GM18520 (cell line): ENCODE measurements at regions not wholly inside any gene's neighbourhood (a gene's known extent, or its start where the extent isn't known, plus 50 kb on each side); places are given as distances from the start of the nearest gene placed in this dataset.

ENCODE experiments used
- ATAC-seq: cut with Tn5 transposase; IDR thresholded peaks from one replicate; pipeline ENCODE4 v1.9.1; 2021; ENCODE audit not compliant: unreplicated experiment

DNA sequence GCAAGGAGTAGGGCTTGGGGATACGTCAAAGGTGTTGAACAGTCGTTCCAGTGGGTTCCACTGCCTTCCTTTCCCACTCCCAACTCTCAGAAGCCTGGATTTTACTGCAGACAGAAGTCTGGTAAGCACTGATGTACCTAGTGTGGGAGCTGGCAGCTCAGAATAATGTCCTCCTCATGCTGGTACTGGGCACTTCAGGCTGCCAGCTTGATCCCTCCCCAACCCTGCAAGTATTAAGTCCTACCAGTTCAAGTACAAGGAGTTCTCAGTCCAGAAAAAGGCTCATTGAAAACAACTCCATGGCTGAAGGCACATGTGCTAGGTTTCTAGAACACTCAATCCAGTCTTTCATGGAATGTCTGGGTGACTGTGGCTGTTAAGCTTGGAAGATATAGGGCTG lies 304.3 kb downstream of the NUAK1 start:
- no peak for ATAC-seq

DNA sequence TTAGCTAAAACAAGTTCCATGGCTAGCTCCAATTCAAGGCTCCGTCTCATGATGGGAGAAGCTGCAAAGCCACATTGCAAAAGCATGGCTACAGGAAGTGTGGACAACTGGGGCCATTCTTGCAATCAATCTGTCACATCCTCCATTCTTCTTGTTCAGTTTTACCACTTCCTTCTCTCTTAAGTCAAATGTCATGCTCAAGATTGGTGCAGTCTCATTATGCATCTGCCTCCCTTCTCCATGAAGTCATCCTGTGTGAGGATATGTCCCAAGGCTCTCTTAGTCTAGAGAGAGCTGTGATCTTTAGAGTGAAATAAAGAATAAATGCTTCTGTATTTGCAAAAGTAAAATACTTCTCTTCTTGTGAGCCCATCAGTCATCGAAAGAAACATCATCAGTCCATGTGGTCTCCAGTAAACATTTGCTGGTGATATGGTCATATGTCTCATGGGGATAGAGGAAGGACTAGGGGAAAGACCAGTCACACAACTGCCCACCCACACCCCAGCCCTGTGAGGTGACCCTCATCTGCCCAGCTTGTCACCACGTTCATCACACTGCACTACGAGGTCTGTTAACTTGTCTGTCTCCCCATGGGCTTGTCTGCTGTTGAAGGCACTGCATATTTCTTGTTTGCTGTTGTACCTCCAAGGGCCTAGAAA lies 303.0 kb downstream of the NUAK1 start:
- no peak for ATAC-seq

DNA sequence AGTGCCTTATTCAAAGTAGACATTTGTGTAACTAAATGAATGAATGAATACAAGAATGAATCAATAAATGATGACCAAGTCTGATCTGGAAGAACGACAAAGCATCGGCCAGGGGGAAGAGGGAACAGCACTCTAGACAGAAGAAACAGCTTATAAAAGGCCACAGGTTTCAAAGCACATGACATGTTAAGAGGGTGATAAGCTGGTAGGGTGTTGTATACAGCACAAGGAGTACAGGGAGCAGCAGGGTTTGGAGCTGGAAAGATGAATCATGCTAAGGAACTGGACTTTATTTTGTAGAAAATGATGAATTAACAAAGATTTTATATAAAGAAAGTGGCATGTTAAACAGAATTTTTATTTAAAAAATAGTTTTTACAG lies 302.5 kb downstream of the NUAK1 start:
- ATAC-seq, result no peak

DNA sequence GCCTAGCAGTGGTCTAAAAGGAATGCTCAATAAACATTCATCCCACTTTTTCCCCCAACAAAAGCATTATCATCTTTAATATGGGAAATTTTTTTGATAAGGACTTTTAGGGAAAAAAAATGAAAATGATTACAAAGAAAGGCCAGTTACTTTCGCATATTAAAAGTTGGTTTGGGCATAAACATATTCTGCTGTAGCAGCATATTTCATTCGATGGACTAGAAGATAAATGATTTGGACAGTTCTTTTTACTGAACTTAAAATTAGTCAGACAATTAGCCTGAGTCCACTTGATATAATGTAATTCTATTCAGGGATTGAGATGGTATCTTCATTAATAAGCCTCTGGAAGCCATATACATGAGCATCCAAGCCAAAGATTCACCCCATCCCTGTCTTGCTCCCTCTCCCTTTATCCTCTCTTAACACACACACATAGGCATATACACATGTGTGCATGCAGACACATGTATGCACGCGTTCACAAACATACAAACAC lies 299.1 kb downstream of the NUAK1 start:
- no peak for ATAC-seq

DNA sequence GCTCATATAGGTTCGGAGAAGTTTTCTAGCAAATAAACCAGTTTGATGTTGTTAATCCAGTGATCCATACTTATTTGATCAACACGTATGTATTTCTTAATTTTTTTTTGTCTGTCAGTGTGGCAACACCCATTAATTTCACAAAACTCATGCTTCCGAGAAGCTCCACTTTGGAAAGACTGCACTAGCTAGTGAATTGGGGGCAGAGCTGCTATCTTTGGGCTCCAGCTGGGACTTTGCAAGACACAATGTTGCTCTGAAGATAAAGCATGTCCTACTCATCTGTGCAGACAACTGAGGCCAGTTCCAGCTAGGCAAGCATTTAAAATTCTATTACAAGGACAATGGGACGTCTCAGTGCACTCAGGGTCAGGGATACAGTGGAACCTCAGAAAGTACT lies 298.4 kb downstream of the NUAK1 start:
- ATAC-seq, result no peak

DNA sequence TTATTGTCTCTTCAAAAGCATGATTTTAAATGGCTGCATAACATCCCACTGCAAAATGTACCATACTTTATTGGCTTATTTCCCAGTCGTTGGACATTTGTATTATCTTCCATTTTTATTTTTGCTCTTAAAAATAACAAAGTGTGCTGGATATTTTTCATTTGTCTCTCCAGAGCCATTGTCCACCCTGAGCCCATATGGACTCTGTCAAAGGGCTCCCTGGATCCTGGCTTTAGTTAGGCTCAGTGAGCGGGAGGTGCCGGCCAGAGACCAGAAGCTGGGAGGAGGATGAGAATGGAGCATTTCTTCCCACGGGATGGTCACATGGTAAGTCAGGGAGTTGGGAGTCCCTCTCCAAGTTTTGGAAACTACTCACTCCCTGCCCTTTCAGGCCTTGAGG lies 296.9 kb downstream of the NUAK1 start:
- ATAC-seq, result no peak

DNA sequence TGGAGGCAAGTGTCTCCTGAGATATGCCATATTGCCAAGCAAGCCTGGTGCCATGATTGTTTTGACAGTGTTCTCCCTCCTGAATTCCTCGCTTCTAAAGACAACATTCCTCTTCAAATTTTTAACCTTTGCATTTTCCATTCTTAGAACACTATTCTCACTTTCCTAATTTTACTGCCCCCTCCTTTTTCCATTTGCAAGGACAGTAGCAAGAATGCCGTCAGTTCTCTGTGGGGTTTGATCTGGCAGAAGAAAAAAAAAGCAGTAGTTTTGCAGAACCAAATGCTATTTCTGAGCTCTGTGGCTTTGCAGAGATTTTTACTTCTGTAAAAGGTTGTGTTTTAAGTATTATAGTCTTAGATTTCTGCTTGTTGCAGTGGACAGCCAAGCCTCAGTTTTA lies 295.2 kb downstream of the NUAK1 start:
- ATAC-seq, result no peak

DNA sequence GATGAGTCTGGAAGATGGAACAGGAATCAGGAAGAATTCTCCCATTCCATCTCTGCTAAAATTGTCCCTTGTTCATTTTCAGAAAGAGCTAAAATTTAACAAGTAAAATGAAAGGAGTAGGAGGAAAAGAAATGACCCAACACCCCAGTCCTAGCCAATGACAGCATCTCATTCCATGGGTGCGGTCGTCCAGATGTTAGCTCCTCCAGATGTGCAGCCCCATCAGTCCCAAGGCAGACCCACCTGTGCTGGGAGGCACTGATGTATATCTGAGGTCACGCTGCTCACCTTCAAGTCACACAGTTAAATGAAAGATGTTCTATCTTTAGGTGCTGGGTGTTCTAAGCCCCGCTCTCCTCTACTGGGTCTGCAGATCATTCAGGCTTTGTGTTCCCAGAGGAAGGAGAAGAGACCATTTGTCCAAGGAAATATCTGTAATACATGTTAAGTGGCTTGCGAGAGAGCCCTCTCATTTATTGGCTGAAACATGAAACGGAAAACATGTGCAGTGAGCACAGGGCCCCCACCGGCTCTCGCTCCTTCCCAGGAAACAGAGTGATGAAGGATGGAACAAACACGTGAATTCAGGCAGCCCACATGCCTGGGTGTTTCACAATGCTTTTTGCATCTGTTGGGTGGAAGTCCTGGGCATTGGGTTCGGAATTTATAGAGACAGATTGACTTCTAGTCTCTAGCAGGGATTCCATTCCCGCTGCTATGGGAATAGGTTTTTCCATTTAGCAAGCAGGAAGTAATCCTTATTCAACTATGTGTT lies 294.6 kb downstream of the NUAK1 start:
- ATAC-seq, result no peak

DNA sequence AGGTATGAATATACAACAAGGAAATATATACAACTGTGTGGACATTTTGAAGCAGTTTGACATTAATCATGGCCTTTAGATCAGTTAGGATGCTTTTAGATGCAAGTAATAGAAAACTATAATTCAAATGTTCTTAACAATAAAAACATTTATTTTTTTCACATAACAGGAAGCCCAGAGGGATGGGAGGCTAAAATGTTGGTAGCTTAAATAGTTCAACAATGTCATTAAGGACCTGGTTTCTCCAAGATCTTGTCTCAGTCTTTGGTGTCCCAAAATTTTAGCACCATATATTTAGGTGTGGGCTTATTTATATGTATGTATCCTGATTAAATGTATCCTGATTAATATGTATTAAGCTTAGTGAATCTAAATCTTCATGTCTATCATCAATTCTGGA lies 292.4 kb downstream of the NUAK1 start:
- no peak for ATAC-seq

DNA sequence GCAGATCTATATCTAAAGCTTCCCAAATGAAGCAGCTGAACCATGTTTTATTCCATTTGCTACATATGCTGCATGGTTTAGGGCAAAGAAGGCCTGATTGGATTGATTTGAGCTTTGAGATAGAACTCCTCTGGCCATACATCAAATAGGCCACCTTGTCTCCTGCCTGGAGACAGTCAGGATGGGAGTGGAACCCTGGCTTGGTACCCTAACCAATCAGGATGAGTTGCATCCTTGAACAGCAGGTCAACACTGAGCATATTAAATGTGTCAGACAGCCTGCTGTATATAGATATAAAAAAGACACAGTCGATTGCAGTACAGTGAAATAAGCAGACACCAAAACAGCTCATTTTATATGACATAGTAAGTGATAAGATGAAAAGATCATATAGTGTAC lies 291.7 kb downstream of the NUAK1 start:
- no peak for ATAC-seq

DNA sequence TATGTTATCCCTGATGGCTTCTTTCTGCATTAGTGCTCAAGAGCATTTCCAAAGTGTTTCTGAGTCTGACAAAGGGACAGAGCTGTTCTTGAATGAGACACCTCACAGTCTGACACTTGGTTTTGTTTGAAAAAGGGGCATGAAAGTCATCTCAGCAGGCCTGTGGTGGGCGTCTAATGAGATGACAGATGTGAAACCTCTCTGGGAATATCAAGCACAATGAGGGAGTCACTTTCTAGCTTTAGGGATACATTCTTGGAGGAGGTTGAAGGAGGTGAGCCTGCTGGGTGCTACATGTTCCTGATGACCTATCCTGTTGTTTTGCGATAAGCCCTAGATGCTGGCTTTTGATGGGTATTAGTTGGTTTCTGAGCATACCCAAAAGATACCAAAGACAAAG lies 290.5 kb downstream of the NUAK1 start:
- ATAC-seq, result no peak

DNA sequence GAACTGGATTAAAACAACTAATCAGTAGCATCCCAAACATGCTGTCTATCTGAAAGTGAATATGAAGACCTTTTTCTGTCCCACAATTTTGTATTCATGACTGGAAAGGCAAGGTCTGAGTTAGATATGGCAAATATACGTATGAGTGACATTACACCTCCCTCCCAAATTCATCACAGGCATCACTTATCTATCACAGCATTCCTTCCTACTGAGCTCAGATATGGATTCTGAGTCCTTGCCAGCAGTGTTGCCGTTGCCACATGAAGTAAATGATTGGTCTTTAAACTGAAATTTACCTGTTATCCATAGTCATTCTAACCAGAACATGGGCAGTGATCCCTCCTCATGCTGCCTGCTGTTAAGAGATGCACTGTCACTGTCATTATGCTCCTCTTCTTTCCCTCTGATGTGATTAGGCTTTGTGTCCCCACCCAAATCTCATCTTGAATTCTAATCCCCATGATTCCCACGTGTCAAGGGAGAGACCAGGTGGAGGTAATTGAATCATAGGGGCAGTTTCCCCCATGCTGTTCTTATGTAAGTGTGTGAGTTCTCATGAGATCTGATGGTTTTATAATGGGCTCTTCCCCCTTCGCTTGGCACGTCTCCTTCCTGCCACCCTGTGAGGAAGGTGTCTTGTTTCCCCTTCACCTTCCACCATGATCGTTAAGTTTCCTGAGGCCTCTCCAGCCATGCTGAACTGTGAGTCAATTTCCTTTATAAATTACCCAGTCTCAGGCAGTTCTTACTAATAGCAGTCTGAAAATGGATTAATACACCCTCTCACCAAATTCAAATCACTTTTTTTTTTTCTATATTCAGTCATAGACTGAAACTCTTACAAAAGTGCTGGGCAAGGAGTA lies 288.4 kb downstream of the NUAK1 start:
- no peak for ATAC-seq

DNA sequence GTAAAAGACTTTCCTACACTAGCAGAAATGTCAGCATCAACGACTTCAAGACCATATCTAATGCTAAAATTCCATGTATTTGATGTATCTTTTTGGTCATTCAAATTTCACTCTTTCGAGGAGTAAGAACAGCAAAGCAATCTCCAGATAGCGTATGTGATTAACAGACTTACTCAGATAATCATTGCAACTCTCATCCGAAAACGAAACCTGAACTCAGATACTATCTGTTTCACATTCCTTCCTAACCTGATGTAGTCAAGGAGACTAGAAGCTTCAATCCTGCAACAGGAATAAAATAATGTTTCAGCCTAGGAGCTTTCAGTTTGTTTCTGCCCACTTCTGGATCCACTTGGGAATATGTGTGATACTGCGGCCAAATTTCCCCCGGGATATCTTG lies 286.3 kb downstream of the NUAK1 start:
- no peak for ATAC-seq

DNA sequence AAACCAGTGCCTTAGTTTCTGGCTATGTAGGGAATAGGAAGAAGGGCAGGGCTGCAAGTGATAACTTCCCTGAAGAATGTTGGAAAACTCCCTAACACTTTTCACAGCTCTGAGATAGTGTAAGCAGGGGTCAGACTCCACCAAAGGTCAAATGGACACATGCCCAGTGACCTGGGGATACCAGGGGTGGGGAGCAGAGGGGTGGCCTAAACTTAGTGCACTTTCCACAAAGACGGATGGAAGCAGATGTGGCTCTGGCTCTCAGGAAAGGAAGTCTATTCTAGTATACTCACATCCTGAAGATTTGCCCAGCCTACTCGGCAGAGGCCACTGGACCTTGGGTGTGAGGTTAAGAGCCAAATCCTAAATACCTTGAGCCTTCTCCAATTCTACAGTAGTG lies 285.8 kb downstream of the NUAK1 start:
- no peak for ATAC-seq

DNA sequence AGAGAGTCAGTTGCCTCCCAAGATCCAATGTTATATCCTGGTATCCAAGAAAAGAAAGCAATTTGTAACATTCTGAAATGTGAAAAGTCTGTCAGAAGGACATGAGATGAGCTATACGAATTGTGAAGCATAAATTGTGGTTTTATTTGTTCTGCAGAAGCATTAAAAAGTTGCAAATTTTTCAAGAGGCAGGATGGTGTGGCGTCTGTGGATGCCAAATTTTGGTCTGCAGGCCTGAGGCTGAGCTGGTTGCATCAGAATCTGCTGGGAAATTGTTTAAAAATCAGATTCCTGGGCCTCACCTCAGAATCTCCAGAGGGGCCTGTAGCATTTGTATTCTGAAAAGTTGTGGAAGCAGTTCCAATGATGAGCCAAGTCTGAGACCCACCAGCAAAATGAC lies 284.7 kb downstream of the NUAK1 start:
- ATAC-seq, result no peak

DNA sequence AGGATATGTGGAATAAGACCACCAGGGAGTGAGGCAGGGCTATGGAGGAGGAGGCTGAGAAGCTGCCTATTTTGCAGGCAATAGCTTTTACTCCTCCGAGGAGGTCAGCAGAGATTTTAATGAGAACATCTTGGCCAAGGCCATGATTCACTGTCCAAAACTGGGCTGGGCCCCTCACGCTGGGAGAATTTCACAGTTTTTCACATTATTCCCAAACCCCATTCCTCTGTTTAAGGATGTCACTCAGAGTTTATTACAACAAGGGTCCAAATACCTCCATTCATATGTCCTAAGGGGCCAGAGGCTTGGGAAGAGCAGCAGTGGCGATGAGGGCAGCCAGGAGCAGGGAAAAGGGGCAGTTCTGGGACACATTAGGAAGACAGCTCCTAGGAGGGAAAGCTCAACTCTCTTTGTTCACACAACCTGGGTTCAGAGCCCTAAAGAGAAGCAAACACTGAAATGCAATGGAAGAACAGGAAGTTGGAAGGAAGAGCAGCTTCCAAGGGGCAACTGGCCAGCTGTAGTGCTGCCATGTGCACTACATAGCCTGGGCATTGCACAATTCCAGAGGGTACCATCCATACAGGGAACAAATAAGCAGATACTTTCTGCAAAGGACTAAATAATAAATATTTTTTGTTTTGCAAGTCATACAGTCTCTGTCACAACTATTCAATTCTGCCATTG lies 283.2 kb downstream of the NUAK1 start:
- ATAC-seq, result no peak

DNA sequence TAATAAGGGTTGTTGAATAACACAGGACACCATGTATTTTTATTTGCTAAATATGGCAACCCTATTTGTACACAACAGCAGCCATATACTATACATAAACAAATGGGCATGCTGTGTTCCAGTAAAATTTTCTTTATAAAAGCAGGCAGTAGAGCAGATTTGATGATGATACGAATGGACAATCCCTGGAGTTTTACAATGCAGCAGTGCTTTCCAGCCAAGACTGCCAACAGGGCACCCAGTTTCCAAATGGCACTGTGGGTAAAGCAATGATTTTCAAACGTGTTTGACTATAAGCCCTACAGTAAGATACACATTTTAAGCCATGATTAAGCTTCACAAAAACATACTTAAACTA lies 282.7 kb downstream of the NUAK1 start:
- ATAC-seq, result no peak

DNA sequence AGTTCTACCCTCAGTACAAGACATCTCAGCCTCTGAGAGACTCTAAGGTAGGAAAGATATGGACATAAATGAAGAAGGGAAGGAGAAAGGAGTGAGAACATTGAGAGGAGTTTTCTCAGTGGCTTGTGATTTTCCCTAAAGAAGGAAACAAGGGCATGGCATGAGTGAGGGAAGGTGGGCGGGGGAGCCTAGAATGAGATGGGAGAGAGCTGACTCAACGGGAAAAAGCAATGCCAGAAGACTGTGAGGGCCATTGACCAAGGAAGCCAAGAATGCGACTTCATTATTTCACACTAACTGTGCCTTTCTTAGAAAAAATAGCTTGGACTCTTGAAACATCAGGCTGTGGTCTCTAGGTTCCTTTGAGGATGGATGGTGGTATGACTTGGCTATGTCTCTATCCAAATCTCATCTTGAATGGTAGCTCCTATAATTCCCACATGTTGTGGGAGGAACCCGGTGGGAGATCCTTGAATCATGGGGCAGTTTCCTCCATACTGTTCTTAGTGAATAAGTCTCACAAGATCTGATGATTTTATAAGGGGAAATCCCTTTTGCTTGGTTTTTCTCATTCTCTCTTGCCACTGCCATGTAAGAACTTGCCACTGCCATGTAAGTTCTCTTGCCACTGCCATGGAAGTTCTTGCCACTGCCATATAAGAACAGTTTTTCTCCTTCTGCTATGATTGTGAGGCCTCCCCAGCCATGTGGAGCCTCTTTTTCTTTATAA lies 279.6 kb downstream of the NUAK1 start:
- ATAC-seq, result no peak

DNA sequence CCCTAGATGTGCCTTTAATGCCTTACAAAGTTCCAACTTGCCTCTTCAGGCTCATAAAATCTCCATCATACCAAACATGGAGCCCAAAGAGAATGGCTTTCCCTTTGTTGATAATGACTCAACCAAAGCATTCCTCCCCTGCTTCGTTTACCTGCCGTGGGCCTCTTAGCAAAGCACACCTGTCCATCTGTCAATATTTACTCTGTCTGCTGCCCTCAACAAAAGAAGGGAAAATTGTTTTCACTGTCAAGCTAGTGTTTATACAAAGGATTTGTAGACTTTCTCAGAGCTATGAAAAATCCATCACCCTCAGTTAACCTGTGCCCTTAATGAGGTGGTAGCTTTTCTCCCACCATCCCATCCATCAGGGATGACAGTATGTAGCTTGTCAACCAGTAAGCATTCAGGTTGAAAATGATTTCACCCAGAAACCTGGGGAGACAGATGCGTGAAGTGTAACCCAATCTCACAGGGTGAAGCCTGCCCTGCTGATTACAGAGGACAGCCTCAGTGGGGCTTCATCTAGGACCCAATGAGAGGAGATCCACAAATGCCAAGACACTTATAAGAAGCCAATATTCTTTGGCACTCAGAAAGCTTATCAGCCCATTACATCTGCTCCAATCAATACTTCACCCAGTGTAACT lies 278.1 kb downstream of the NUAK1 start:
- no peak for ATAC-seq

DNA sequence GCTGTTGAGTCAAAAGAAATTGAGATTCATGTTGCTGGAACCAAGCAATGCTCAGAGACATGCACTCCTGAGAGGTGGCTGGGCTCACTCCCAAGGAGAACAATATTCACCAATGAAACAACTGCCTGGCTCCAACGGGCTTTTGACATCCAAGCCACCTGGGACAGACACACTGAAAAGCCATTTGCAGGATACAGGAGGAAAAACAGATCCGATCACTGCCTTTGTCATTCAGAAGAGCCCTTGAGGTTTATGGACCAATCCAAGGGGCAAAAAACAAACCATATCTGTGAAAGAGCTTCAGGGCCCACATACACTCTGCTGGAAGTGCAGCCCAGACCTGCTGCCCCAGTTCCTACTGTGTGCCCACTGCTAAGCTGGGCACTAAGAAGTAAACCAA lies 277.5 kb downstream of the NUAK1 start:
- ATAC-seq, result no peak
